ENCODE measurements at regions not wholly inside any gene's neighbourhood (a gene's known extent, or its start where the extent isn't known, plus 50 kb on each side); places are given as distances from the start of the nearest gene placed in this dataset.
"Not testable (repeated sequence)": the region's sequence is repeated elsewhere in the genome, so short reads cannot be mapped to it uniquely, and the experiment has no call there.

- ChIA-PET POLR2A (no interaction called here), CTCF (no interaction called here)
- no peak for DNase-seq (ENCODE audit: extremely low spot score)
- TF ChIP-seq LEF1 (IDR thresholded peaks at IDR 0.05; ENCODE audit: borderline replicate concordance) (no peak), FOXA1 (IDR thresholded peaks at IDR 0.05) (no peak), FOXK2 (IDR thresholded peaks at IDR 0.05) (no peak), L3MBTL2 (conservative IDR thresholded peaks at IDR 0.05) (no peak), CTBP1 (IDR thresholded peaks at IDR 0.05; ENCODE audit: borderline replicate concordance) (no peak), HDGF (IDR thresholded peaks at IDR 0.05; ENCODE audit: borderline replicate concordance) (no peak), SUZ12 (IDR thresholded peaks at IDR 0.05) (no peak), ARNT (IDR thresholded peaks at IDR 0.05) (no peak), SP1 (IDR thresholded peaks at IDR 0.05) (no peak), TARDBP (IDR thresholded peaks at IDR 0.05) (no peak), ELF4 (IDR thresholded peaks at IDR 0.05) (no peak), PKNOX1 (IDR thresholded peaks at IDR 0.05) (no peak), FOXM1 (IDR thresholded peaks at IDR 0.05; ENCODE audit: borderline replicate concordance) (no peak)
Observed at GRCh38 chr11:37199082-37199481, 601.0 kb upstream of the RAG2 start.

GRCh38 chr11:37184326-37184725 is 586.3 kb upstream of the RAG2 start:
- ChIA-PET CTCF (no interaction called here), POLR2A (no interaction called here)
- no peak for DNase-seq (ENCODE audit: extremely low spot score)
- TF ChIP-seq SUZ12 (IDR thresholded peaks at IDR 0.05) (no peak), ARNT (IDR thresholded peaks at IDR 0.05) (no peak), PKNOX1 (IDR thresholded peaks at IDR 0.05) (no peak), FOXA1 (IDR thresholded peaks at IDR 0.05) (no peak), ELF4 (IDR thresholded peaks at IDR 0.05) (no peak), NFRKB (IDR thresholded peaks at IDR 0.05) (no peak), TARDBP (IDR thresholded peaks at IDR 0.05) (no peak), FOXK2 (IDR thresholded peaks at IDR 0.05) (no peak), BHLHE40 (IDR thresholded peaks at IDR 0.05; ENCODE audit: borderline replicate concordance) (no peak), LEF1 (IDR thresholded peaks at IDR 0.05; ENCODE audit: borderline replicate concordance) (no peak), ZNF384 (IDR thresholded peaks at IDR 0.05) (no peak), FOXM1 (IDR thresholded peaks at IDR 0.05; ENCODE audit: borderline replicate concordance) (no peak), SP1 (IDR thresholded peaks at IDR 0.05) (no peak), CTBP1 (IDR thresholded peaks at IDR 0.05; ENCODE audit: borderline replicate concordance) (no peak), L3MBTL2 (conservative IDR thresholded peaks at IDR 0.05) (no peak), HDGF (IDR thresholded peaks at IDR 0.05; ENCODE audit: borderline replicate concordance) (no peak)

GRCh38 chr11:37182031-37182430 is 584.0 kb upstream of the RAG2 start:
- POLR2A ChIA-PET: no interaction called here

GRCh38 chr11:37177721-37178120 is 579.7 kb upstream of the RAG2 start:
- POLR2A ChIA-PET: no interaction called here
- CTCF ChIA-PET: no interaction called here
- no peak for DNase-seq (ENCODE audit: extremely low spot score)
- TF ChIP-seq FOXK2 (IDR thresholded peaks at IDR 0.05) (no peak), HDGF (IDR thresholded peaks at IDR 0.05; ENCODE audit: borderline replicate concordance) (no peak), SP1 (IDR thresholded peaks at IDR 0.05) (no peak), L3MBTL2 (conservative IDR thresholded peaks at IDR 0.05) (no peak), PKNOX1 (IDR thresholded peaks at IDR 0.05) (no peak), LEF1 (IDR thresholded peaks at IDR 0.05; ENCODE audit: borderline replicate concordance) (no peak), SUZ12 (IDR thresholded peaks at IDR 0.05) (no peak), FOXA1 (IDR thresholded peaks at IDR 0.05) (no peak)

More at GRCh38 chr11:37182031-37182430, 584.0 kb upstream of the RAG2 start:
- no peak for DNase-seq (ENCODE audit: extremely low spot score)
- CTCF ChIA-PET: interaction anchor here (0.6 kb wide), 1 partner anchor 36 kb away, joined by 3 read pairs; no protein-coding TSS in a partner anchor
- TF ChIP-seq TARDBP (IDR thresholded peaks at IDR 0.05) (no peak), PKNOX1 (IDR thresholded peaks at IDR 0.05) (no peak), FOXK2 (IDR thresholded peaks at IDR 0.05) (no peak), ARNT (IDR thresholded peaks at IDR 0.05) (no peak), BHLHE40 (IDR thresholded peaks at IDR 0.05; ENCODE audit: borderline replicate concordance) (no peak), HDGF (IDR thresholded peaks at IDR 0.05; ENCODE audit: borderline replicate concordance) (no peak), SUZ12 (IDR thresholded peaks at IDR 0.05) (no peak), FOXM1 (IDR thresholded peaks at IDR 0.05; ENCODE audit: borderline replicate concordance) (no peak), L3MBTL2 (conservative IDR thresholded peaks at IDR 0.05) (no peak), FOXA1 (IDR thresholded peaks at IDR 0.05) (no peak), LEF1 (IDR thresholded peaks at IDR 0.05; ENCODE audit: borderline replicate concordance) (no peak), ZNF384 (IDR thresholded peaks at IDR 0.05) (no peak), SP1 (IDR thresholded peaks at IDR 0.05) (no peak), NFRKB (IDR thresholded peaks at IDR 0.05) (no peak), ELF4 (IDR thresholded peaks at IDR 0.05) (no peak), CTBP1 (IDR thresholded peaks at IDR 0.05; ENCODE audit: borderline replicate concordance) (no peak)

- ChIA-PET CTCF (no interaction called here), POLR2A (no interaction called here)
- TF ChIP-seq ZNF384 (IDR thresholded peaks at IDR 0.05) (no peak), ARNT (IDR thresholded peaks at IDR 0.05) (no peak), BHLHE40 (IDR thresholded peaks at IDR 0.05; ENCODE audit: borderline replicate concordance) (no peak)
- DNase-seq (ENCODE audit: extremely low spot score): no peak
Observed at GRCh38 chr11:37171451-37171850, 573.4 kb upstream of the RAG2 start.

GRCh38 chr11:37170311-37170710 is 572.3 kb upstream of the RAG2 start:
- CTCF ChIA-PET: no interaction called here
- no peak for DNase-seq (ENCODE audit: extremely low spot score)
- POLR2A ChIA-PET: no interaction called here
- TF ChIP-seq SP1 (IDR thresholded peaks at IDR 0.05) (no peak), L3MBTL2 (conservative IDR thresholded peaks at IDR 0.05) (no peak), CTBP1 (IDR thresholded peaks at IDR 0.05; ENCODE audit: borderline replicate concordance) (no peak), ELF4 (IDR thresholded peaks at IDR 0.05) (no peak), FOXA1 (IDR thresholded peaks at IDR 0.05) (no peak), FOXM1 (IDR thresholded peaks at IDR 0.05; ENCODE audit: borderline replicate concordance) (no peak), ZNF384 (IDR thresholded peaks at IDR 0.05) (no peak)

- POLR2A ChIA-PET; DNase-seq (ENCODE audit: extremely low spot score): not testable (repeated sequence)
- CTCF ChIA-PET: interaction anchor here (0.6 kb wide), 1 partner anchor 37 kb away, joined by 3 read pairs; no protein-coding TSS in a partner anchor
Observed at GRCh38 chr11:37145434-37145833, 547.4 kb upstream of the RAG2 start.
